NCI-H2081 (cell line): ENCODE measurements at regions not wholly inside any gene's neighbourhood (a gene's known extent, or its start where the extent isn't known, plus 50 kb on each side); places are given as distances from the start of the nearest gene placed in this dataset.
"Not testable (repeated sequence)": the region's sequence is repeated elsewhere in the genome, so short reads cannot be mapped to it uniquely, and the experiment has no call there.

Experiments
- DNase-seq, 2 experiments: peaks; one replicate each; lab custom pipeline; 2025; lab: John Stamatoyannopoulos, UW

GRCh38 chr5:12876541-12877298, 972.5 kb upstream of the CTNND2 start:
- DNase-seq, result no peak

GRCh38 chr5:12870872-12871539, 966.8 kb upstream of the CTNND2 start:
- no peak for DNase-seq

- no peak for DNase-seq
These were observed 961.3 kb upstream of the CTNND2 start for GRCh38 chr5:12865529-12865928.

- DNase-seq, result no peak
These were observed 957.8 kb upstream of the CTNND2 start for GRCh38 chr5:12861886-12862654.

GRCh38 chr5:12856105-12856504, 951.9 kb upstream of the CTNND2 start:
- DNase-seq, result not testable (repeated sequence)

- DNase-seq, result no peak
These were observed 950.1 kb upstream of the CTNND2 start for GRCh38 chr5:12854386-12854785.

- DNase-seq, result no peak
These were observed 947.5 kb upstream of the CTNND2 start for GRCh38 chr5:12851761-12852160.

GRCh38 chr5:12848709-12849108, 944.5 kb upstream of the CTNND2 start:
- no peak for DNase-seq

GRCh38 chr5:12845549-12846159, 941.4 kb upstream of the CTNND2 start:
- DNase-seq, result no peak

- DNase-seq, result no peak
These were observed 936.7 kb upstream of the CTNND2 start for GRCh38 chr5:12840972-12841371.

GRCh38 chr5:12837592-12837991, 933.3 kb upstream of the CTNND2 start:
- no peak for DNase-seq

- DNase-seq, result no peak
These were observed 920.9 kb upstream of the CTNND2 start for GRCh38 chr5:12825163-12825562.

- DNase-seq, result no peak
These were observed 901.0 kb upstream of the CTNND2 start for GRCh38 chr5:12805165-12805698.

- no peak for DNase-seq
These were observed 894.9 kb upstream of the CTNND2 start for GRCh38 chr5:12799165-12799564.

GRCh38 chr5:12795333-12795663, 891.1 kb upstream of the CTNND2 start:
- no peak for DNase-seq

- no peak for DNase-seq
These were observed 890.5 kb upstream of the CTNND2 start for GRCh38 chr5:12794476-12795332.

- no peak for DNase-seq
These were observed 889.1 kb upstream of the CTNND2 start for GRCh38 chr5:12793373-12793772.

- no peak for DNase-seq
These were observed 876.3 kb upstream of the CTNND2 start for GRCh38 chr5:12780536-12780935.

GRCh38 chr5:12777342-12777741, 873.1 kb upstream of the CTNND2 start:
- DNase-seq, result no peak

GRCh38 chr5:12772276-12772675, 868.0 kb upstream of the CTNND2 start:
- DNase-seq, result no peak

GRCh38 chr5:12759377-12759776, 855.1 kb upstream of the CTNND2 start:
- DNase-seq, result no peak
